GM21447 (cell line): ENCODE measurements at regions not wholly inside any gene's neighbourhood (a gene's known extent, or its start where the extent isn't known, plus 50 kb on each side); places are given as distances from the start of the nearest gene placed in this dataset.
"Not testable (repeated sequence)": the region's sequence is repeated elsewhere in the genome, so short reads cannot be mapped to it uniquely, and the experiment has no call there.

Experiments
- ATAC-seq: cut with Tn5 transposase; IDR thresholded peaks from one replicate; pipeline ENCODE4 v1.9.1; 2021; ENCODE audit not compliant: unreplicated experiment

GRCh38 chr11:37840345-37840744, 1242.3 kb upstream of the RAG2 start:
- not testable (repeated sequence) for ATAC-seq

GRCh38 chr11:37830529-37830928, 1232.5 kb upstream of the RAG2 start:
- ATAC-seq: no peak

DNA sequence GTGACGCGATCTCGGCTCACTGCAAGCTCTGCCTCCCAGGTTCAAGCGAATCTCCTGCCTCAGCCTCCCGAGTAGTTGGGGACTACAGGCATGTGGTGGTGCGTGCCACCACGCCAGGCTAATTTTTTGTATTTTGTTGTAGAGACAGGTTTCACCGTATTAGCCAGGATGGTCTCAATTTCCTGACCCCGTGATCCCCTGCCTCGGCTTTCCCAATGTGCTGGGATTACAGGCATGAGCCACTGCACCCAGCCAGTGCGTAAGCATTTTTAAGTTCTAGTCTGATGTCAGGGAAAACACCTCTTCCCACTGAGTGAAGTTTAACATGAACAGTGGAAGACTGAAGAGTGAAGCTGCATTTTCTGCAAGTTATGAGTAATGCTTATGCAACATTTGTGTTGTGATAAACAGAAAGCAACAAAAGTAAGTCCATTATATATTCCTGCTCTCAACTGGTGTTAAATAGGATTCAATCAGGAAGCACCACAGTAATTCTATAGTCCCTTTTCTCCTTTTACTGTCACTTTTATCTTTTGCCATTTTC, 1219.8 kb upstream of the RAG2 start:
- ATAC-seq: no peak

DNA sequence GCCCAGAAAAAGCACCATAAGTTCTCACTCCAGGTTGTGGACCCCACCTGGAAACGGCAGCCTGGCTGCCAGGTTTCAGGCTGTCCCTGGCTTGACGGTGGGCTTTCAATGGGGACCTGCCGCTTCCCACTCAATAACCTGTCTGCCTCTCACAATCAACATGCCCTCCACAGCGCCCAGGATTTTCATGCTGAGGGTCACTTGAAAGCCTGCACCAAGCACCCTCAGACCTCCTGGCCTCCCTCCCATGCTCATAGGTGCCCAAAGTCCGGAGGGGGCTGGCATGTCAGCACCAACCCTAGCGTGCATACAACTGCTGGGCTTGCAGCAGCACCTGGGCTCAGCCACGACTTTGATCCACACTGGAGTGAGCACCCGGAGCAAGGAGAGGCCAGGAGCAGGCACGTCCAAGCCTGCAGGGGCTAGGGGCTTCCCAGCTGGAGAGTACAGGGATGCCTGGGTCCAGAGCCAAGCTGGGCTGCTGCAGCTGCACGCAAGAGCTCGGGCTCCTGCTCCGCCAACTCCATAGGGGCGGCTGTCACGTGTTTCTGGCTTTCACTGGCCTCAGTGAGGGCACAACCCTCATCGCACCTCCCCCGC, 1214.3 kb upstream of the RAG2 start:
- no peak for ATAC-seq

- no peak for ATAC-seq
These were observed 1213.3 kb upstream of the RAG2 start for GRCh38 chr11:37811349-37811748.

DNA sequence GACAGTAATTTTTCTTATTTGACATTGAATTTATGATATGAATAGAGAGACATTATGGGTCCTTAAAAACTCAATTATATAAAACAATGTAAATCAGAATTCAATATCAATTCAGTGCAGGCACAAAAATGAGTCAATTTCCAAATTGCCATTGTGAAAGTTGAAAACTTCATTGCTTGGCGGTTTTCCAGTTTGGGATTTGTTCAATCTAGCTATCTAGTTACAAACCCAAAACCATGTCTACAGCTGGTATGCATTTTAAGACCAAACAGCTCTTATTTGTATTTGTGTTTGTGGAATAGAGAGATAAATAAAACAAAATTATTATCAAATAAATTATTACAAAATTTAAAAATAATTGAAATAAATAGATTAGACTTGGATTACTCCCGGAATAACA, 1206.6 kb upstream of the RAG2 start:
- ATAC-seq: no peak

GRCh38 chr11:37788141-37788877, 1190.3 kb upstream of the RAG2 start:
- ATAC-seq: no peak

DNA sequence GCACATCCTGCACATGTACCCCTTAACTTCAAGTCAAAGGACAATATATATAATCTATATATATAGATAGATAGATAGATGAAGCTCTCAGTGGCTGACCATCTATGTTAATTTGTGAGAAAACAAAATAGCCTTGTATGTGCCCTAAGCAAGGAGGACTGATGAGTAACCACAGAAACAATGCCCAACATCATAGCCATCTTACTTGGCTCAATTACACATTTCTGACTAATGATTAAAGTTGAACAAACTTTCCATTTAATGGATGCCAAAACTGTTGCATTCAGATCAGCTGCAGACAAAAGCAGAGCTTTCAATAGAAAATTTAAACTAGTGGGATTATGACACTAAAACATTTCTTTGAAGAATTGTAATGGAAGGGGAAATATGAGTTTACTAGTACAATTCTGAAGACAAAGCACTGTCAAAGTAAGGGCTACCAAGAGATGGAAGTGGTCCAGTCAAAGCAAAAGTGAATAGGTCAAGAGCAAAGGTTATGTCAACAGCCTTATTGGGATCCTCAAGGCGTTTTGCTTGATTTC, 1188.2 kb upstream of the RAG2 start:
- no peak for ATAC-seq

GRCh38 chr11:37774441-37774840, 1176.4 kb upstream of the RAG2 start:
- ATAC-seq: no peak

DNA sequence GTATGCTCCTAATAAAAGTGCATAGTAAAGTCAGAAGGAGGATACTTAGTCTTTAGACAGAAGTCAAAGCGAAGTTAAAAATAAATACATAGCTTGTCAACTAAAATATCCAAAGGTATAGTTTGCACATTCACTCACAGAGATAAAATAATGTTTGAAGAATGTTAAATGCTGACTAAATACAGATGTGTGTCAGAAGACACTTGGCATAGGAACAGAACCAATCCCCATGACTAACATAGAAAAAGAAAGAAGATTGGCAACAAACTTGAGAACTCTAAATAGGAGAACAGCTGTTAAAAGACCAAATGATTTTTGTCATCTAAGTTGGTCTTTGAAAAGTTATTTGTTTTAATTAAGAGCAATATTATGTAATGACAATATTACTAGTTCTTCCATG, 1172.1 kb upstream of the RAG2 start:
- no peak for ATAC-seq

GRCh38 chr11:37762079-37762478, 1164.0 kb upstream of the RAG2 start:
- no peak for ATAC-seq

DNA sequence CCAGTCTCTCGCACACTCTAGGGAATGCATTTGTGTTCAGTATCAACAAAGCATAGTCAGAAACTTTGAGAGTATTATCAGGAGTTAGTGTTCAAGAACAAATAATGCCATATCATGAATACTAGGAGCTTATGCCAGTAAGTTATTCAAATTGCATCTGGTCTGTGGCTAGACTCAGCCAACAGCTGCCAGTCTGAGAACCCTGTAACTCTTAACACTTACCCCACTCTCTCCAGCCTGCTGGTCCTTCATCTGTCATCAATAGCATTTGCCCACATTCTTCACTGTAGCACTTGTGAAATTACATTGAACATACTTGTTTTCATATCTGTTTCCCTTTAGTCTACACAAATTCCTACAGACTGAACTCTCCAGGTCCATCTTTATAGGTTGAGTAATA, 1157.5 kb upstream of the RAG2 start:
- no peak for ATAC-seq

GRCh38 chr11:37748641-37749040, 1150.6 kb upstream of the RAG2 start:
- no peak for ATAC-seq

DNA sequence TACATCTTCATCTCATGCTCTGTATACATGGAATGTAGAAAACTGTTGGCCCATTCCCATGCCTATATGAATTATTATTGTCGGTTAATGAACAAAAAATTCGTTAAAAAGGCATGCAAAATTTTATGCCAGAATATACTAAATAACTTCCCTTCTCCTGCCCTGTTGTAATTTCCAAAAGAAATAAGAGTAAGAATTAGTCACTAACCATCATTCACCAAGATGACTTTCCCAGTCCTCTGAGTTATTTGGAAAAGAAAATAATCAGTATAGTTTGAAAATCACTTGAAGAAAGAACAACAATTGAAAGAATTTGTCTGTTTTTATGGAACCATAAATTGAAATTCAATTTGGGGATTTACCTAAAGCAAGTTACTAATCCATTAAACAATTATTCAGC, 1149.1 kb upstream of the RAG2 start:
- no peak for ATAC-seq

- no peak for ATAC-seq
These were observed 1129.3 kb upstream of the RAG2 start for GRCh38 chr11:37727371-37727770.

DNA sequence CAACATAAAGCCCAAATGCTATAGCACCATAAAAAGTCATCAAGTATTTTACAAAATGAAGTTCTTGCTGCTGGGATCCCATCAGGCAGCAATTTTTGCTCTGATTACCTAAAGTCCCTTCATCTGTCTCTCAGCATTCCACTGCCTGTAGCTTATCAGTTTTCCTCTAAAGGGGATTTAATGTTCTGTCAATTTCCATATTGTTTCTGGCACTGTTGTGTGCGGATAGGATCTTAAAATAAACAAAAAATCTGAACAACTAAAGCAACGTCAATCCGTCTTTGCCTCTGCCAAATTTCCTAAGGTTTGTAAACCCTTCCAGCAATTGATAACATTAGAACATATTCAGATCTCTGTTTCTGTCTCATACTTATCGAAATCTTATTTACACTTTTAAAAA, 1126.3 kb upstream of the RAG2 start:
- no peak for ATAC-seq

DNA sequence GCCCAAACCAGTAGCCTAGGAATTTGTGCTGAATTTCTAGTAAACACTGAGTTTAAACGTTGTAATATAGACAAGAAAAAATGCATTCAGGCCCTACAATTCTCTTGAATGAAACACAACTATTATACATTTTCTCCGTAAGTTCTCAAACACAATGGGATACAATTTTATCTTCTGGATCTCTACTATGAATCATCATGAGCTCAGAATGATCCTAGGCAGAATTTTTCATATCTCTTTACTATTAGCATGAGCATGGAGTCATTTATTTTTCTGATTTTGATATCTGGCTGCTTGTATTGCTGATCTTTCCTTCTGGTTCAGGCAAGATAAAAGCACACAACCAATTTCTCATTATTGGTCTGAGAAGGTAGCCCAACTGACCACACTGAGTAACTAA, 1123.4 kb upstream of the RAG2 start:
- ATAC-seq: no peak

DNA sequence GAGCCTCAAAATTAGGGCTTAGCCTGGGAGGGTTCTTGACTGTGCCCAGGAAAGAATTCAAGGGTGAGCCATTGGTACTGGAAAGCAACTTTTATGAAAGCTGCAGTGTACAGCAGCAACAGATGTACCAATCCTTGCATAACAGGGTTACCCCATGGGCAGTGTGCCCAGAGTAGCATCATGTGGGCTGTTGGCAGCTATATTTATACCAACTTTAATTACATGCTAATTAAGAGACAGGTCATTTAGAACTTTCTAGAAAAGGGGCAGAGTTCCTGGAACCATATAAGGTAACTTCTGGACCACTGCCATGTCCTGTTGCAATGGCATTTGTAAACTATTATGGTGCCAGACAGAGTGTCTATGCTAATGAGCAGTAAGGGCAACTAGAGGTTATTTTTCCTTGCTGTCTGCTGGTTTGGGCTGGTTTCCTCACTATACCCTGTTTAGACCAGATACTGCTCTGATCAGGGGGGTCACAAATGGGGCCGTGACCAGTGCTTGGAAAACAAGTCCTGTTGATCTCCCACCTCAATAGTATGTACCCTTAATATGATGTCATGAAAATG, 1120.5 kb upstream of the RAG2 start:
- no peak for ATAC-seq

DNA sequence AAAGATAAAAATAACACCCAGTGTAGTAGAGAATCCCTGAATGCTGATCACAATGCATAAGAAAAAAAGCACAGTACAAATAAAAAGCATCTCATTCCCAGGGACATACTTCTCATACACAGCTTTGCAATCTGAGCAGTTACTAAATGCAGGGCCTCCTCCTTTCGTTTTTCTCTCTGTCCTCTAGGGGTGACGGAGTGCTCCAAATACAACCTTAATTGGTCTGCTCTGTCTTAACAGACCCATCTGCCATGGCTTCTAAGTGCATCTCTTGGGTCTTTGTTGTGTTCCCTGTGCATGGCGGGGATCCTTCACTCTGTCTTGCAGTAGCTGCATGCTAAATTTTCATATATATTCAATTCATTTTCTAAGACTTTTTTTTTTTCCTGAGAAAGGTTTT, 1114.2 kb upstream of the RAG2 start:
- no peak for ATAC-seq

DNA sequence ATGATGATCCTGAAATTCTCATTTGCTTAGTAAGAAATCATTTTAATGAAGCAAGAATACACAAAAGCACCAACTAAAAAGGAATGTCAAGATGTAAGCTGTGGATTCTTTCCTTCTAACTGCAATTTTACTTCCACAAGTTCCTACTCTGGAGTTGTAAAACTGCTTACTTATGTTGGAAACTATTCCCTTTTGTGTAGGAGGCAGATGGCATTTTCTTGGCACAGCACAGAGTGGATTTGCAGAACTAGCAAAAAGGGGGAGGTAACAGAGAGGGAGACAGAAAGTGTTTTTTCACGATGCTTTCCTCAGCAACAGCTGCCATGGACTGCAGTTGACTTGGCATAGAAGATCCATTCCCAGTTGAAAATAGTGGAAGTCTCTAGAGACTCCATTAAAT, 1112.0 kb upstream of the RAG2 start:
- ATAC-seq: no peak

- no peak for ATAC-seq
These were observed 1106.8 kb upstream of the RAG2 start for GRCh38 chr11:37704791-37705190.

DNA sequence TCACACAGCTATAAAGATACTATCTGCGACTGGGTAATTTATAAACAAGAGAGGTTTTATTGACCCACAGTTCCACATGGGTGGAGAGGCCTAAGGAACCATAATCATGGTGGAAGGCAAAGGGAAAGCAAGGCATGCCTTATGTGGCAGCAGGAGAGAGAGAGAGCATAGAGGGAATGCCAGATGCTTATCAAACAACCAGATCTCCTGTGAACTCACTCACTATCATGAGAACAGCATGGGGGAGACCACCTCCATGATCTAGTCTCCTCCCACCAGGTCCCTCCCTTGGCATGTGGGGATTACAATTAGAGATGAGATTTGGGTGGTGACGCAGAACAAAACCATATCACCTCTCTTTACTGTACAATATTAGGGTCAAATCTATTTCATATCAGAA, 1101.6 kb upstream of the RAG2 start:
- no peak for ATAC-seq
